SH-SY5Y (cell line): ENCODE measurements at regions not wholly inside any gene's neighbourhood (a gene's known extent, or its start where the extent isn't known, plus 50 kb on each side); places are given as distances from the start of the nearest gene placed in this dataset.

Experiments
- GATA2 ChIP-seq: IDR thresholded peaks from 2 replicates; pipeline ENCODE4 v1.6.1; 2011; ENCODE audit warnings: mild to moderate bottlenecking, low read depth, low read length
- GATA3 ChIP-seq: IDR thresholded peaks from 2 replicates; pipeline ENCODE4 v1.6.1; 2011; ENCODE audit warnings: low read depth, mild to moderate bottlenecking, low read length, moderate library complexity

DNA sequence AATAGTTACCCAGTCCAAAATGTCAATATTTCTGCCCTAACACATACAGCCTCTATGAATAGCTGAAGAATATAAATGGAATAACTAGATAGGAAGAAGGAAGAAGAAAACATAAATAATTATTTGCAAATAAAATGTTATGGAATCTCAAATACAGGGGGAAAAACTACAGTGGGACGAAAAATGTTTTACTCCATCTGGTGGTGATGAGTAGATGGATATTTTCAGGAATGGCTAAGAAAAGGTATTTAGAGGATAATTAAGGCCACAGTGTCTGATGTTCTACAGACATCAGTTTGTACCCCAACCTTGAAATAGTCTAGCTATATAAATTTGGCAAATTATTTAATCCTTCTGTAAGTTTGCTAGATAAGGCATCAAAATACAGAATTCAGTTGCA, 178.1 kb upstream of the FSHR start:
- TF ChIP-seq GATA3 = no peak
- TF ChIP-seq GATA2 = no peak
